GM21526 (cell line): ENCODE measurements at regions not wholly inside any gene's neighbourhood (a gene's known extent, or its start where the extent isn't known, plus 50 kb on each side); places are given as distances from the start of the nearest gene placed in this dataset.

ENCODE experiments used
- ATAC-seq: cut with Tn5 transposase; IDR thresholded peaks from one replicate; pipeline ENCODE4 v1.9.1; 2021; ENCODE audit warnings: moderate library complexity; ENCODE audit not compliant: unreplicated experiment, low FRiP score

- ATAC-seq: no peak
Measured at GRCh38 chr2:188181884-188182283, 109.8 kb upstream of the GULP1 start.

- ATAC-seq: no peak
Measured at GRCh38 chr2:188187726-188188125, 103.9 kb upstream of the GULP1 start.

- ATAC-seq: no peak
Measured at GRCh38 chr2:188189356-188189755, 102.3 kb upstream of the GULP1 start.

- no peak for ATAC-seq
Measured at GRCh38 chr2:188193230-188193629, 98.4 kb upstream of the GULP1 start.

- no peak for ATAC-seq
Measured at GRCh38 chr2:188196343-188197008, 95.2 kb upstream of the GULP1 start.

GRCh38 chr2:188199716-188200128 lies 92.0 kb upstream of the GULP1 start:
- ATAC-seq: no peak

- ATAC-seq: no peak
Measured at GRCh38 chr2:188201639-188202038, 90.0 kb upstream of the GULP1 start.

- no peak for ATAC-seq
Measured at GRCh38 chr2:188202777-188203176, 88.9 kb upstream of the GULP1 start.

GRCh38 chr2:188203776-188204175 lies 87.9 kb upstream of the GULP1 start:
- ATAC-seq: no peak

- no peak for ATAC-seq
Measured at GRCh38 chr2:188204824-188205223, 86.8 kb upstream of the GULP1 start.

GRCh38 chr2:188207554-188207953 lies 84.1 kb upstream of the GULP1 start:
- no peak for ATAC-seq

- no peak for ATAC-seq
Measured at GRCh38 chr2:188209218-188209617, 82.5 kb upstream of the GULP1 start.

- ATAC-seq: no peak
Measured at GRCh38 chr2:188217264-188217663, 74.4 kb upstream of the GULP1 start.

- no peak for ATAC-seq
Measured at GRCh38 chr2:188219541-188219940, 72.1 kb upstream of the GULP1 start.

- no peak for ATAC-seq
Measured at GRCh38 chr2:188220535-188220934, 71.1 kb upstream of the GULP1 start.

GRCh38 chr2:188227713-188228112 lies 64.0 kb upstream of the GULP1 start:
- no peak for ATAC-seq

- ATAC-seq: peak; percentile 85
Measured at GRCh38 chr2:188235364-188235763, 56.3 kb upstream of the GULP1 start.

GRCh38 chr2:188238386-188238785 lies 53.3 kb upstream of the GULP1 start:
- no peak for ATAC-seq
